ENCODE measurements at regions not wholly inside any gene's neighbourhood (a gene's known extent, or its start where the extent isn't known, plus 50 kb on each side); places are given as distances from the start of the nearest gene placed in this dataset.

DNA sequence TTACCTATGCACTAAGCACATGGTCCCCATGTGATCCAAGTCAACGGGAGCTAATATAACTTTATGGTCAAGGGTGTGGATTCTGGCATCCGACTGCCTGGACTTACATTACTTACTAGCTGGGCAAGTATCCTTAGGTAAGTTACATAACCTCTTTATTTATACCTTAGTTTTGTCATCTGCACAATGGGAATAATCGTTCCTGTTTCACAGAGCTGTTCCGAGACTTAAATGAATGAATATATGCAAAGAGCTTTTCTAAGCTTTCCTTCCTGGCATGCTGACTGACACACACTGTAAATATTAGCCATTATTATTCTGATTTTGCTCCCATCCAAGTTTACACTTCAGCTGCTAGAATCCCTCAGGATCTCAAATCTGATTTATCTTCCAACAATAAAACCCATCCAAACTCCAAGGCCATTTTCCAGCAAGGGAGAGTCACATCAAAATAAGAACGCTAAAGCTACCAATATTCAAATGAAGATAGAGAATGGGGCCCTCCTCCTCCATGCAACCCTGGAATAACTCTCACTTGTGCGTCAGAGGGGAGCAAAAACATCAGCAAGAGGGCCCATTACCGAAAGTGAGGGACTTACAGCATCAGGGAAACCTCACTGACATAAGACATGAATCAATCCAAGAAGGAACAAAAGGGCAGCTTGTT is 115.6 kb upstream of the KAZN start:
- Histone ChIP-seq H3K4me3 (ENCODE audit: low read depth, low read length) (no peak overlapping the region), H3K36me3 (ENCODE audit: control insufficient read depth, insufficient read depth, low read length) (no peaks in the 10 kb centered on the region), H3K27me3 (ENCODE audit: control insufficient read depth, insufficient read depth, low read length) (no peaks in the 10 kb centered on the region)
- FAIRE-seq: no peak
- TF ChIP-seq, protein P1, sequence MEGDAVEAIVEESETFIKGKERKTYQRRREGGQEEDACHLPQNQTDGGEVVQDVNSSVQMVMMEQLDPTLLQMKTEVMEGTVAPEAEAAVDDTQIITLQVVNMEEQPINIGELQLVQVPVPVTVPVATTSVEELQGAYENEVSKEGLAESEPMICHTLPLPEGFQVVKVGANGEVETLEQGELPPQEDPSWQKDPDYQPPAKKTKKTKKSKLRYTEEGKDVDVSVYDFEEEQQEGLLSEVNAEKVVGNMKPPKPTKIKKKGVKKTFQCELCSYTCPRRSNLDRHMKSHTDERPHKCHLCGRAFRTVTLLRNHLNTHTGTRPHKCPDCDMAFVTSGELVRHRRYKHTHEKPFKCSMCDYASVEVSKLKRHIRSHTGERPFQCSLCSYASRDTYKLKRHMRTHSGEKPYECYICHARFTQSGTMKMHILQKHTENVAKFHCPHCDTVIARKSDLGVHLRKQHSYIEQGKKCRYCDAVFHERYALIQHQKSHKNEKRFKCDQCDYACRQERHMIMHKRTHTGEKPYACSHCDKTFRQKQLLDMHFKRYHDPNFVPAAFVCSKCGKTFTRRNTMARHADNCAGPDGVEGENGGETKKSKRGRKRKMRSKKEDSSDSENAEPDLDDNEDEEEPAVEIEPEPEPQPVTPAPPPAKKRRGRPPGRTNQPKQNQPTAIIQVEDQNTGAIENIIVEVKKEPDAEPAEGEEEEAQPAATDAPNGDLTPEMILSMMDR (IDR thresholded peaks at IDR 0.05; ENCODE audit: insufficient read depth, low read length, severe bottlenecking): no peak
- no peak for DNase-seq (ENCODE audit: low read depth)

DNA sequence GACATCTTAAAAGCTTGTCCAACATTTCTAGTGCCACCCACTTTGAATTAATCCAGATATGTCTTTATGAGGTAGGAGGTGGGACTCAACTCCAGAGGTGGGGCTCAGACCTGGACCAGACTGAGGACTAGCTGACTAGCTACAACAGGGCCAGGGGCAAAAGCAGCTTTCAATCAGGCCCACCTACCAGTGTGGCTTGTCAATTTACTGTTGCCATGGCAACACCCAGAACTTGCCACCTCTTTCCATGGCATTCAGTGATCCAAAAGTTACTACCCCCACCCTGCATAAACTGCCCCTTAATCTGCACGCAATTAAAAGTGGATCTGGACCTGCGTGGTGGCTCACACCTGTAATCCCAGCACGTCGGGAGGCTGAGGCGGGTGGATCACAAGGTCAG is 113.2 kb upstream of the KAZN start:
- FAIRE-seq (peak; percentile 13), DNase-seq (ENCODE audit: low read depth) (no peak)
- Histone ChIP-seq H3K4me3 (ENCODE audit: low read depth, low read length) (no peak overlapping the region), H3K36me3 (ENCODE audit: control insufficient read depth, insufficient read depth, low read length) (no peaks in the 10 kb centered on the region), H3K27me3 (ENCODE audit: control insufficient read depth, insufficient read depth, low read length) (no peaks in the 10 kb centered on the region)
- TF ChIP-seq, protein P1 (IDR thresholded peaks at IDR 0.05; ENCODE audit: insufficient read depth, low read length, severe bottlenecking): no peak

DNA sequence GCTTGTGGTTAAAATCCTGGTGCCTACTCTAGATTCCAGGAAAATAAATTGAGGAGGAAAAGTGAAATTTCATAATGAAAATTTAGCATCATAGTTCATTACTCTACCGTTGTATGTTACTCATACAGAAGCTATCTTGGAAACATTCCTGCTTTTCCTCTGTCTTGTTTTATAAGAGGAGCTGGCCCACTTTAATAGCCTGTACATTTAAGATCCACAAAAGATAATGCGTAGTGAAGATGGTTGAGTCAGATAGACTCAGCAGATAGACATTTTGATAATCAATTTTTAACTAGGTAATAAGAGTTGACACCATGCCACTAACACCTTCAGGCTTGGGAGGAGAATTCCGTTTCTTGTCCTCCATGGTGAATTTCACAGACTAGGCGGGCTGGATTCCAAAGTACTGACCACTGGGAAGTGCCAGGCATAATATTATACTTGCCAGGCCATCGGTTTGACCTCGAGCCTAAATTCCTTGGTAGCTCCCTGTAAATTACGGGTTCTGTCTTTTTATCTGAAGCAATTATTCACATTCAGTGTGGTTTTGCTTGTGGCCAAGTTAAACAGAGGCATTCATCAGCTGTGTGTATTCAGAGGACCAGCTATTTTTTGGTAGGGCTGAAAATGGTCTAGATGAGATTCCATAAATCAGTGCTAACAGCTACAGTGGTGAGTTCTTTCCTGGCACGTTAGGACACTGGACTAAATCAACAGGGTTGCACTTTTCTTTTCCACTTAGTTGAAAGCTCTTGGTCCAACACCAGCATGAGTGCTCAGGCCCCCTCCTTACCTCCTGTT is 111.9 kb upstream of the KAZN start:
- TF ChIP-seq, protein P1 (IDR thresholded peaks at IDR 0.05; ENCODE audit: insufficient read depth, low read length, severe bottlenecking): no peak
- Histone ChIP-seq H3K36me3 (ENCODE audit: control insufficient read depth, insufficient read depth, low read length) (no peaks in the 10 kb centered on the region), H3K27me3 (ENCODE audit: control insufficient read depth, insufficient read depth, low read length) (no peaks in the 10 kb centered on the region), H3K4me3 (ENCODE audit: low read depth, low read length) (no peak overlapping the region)
- DNase-seq (ENCODE audit: low read depth) (no peak), FAIRE-seq (no peak)

DNA sequence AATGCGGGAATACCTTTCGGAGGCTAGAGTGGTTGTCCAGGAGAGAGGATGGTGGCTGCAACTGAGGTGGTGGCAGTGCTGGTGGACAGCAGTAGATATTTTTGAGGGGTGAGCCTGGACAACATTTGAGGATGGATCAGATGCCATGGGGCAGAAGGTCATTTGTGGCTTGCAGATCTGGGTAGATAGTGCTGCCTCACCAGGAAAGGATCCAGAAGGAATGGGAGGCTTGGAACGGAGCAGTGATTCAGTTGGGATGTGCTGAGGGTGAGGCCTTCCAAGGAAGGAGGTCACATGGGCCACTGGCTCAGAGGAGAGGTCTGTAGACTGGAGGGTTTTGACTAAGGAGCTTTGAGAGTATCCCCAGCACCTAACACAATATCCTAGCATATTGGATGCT is 110.8 kb upstream of the KAZN start:
- no peak for FAIRE-seq
- H3K27me3 ChIP-seq (ENCODE audit: control insufficient read depth, insufficient read depth, low read length): no peaks in the 10 kb centered on the region
- TF ChIP-seq, protein P1 (IDR thresholded peaks at IDR 0.05; ENCODE audit: insufficient read depth, low read length, severe bottlenecking): no peak

DNA sequence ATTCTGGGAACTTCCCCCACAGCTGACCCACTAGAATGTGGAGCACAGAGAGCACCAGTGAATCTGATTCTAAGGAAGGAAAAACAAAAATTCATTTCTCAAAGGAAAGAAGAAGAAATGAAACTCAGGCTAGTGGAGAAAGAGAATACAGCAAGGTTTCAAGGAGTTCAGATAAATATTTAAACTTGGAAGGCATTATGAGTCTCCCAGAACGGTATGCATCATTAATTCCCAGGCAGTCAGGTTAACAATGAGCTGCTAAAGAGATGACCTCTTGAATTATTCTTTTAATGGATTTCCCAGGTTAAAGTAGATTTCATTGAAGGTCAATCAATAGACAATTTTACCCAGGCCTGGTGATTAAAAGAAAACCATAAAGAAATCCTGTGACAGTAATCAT is 103.6 kb upstream of the KAZN start:
- no peak for DNase-seq (ENCODE audit: low read depth)
- Histone ChIP-seq H3K36me3 (ENCODE audit: control insufficient read depth, insufficient read depth, low read length) (no peaks in the 10 kb centered on the region), H3K4me3 (ENCODE audit: low read depth, low read length) (no peak overlapping the region), H3K27me3 (ENCODE audit: control insufficient read depth, insufficient read depth, low read length) (no peaks in the 10 kb centered on the region)
- no peak for FAIRE-seq
- TF ChIP-seq, protein P1 (IDR thresholded peaks at IDR 0.05; ENCODE audit: insufficient read depth, low read length, severe bottlenecking): no peak

More for the DNA sequence above, 110.8 kb upstream of the KAZN start:
- no peak for DNase-seq (ENCODE audit: low read depth)
- H3K36me3 ChIP-seq (ENCODE audit: control insufficient read depth, insufficient read depth, low read length): no peaks in the 10 kb centered on the region
- no peak overlapping the region for H3K4me3 ChIP-seq (ENCODE audit: low read depth, low read length)

All from bronchial epithelial cell (primary cell).